ENCODE measurements at regions not wholly inside any gene's neighbourhood (a gene's known extent, or its start where the extent isn't known, plus 50 kb on each side); places are given as distances from the start of the nearest gene placed in this dataset.

DNA sequence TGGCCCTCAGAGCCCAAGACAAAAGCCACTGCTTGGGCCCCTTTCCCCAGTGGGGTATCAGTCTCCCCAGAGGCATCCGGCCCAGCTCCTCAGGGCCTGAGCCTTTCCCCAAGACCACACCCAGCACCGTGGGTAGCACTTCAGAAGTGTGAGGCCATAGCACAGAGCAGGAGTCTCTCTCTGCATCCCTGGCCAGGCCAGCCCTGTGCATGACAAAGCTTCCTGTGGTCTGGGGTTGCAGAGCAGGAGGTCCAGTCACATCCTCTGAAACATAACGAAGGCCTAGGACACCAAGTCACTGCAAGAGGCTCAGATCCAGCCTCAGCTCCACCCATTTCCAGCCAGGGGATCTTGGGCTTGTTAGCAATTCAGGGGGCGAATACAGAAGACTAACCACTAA is 56.8 kb upstream of the ZNF423 start:
- ChIA-PET POLR2A (interaction anchor here (0.6 kb wide), 1 partner anchor 505 kb away, joined by 3 read pairs; no protein-coding TSS in a partner anchor), CTCF (no interaction called here)
- H3K27ac ChIP-seq (ENCODE audit: low read length) = no peak overlapping the region
- DNase-seq (ENCODE audit: low read depth, low spot score) (no peak), ATAC-seq (no peak)
- intact Hi-C loops (cut with micrococcal nuclease; ENCODE audit: unreplicated experiment) (no loop called here), in situ Hi-C loops (cut with HindIII; ENCODE audit: low pct_unique_long_range_greater_than_20kb, low sequenced_read_pairs) (no loop called here)
- H3K4me1 ChIP-seq (ENCODE audit: control insufficient read depth, insufficient read depth, low read length) = no peaks in the 10 kb centered on the region
- TF ChIP-seq SIN3A (IDR thresholded peaks at IDR 0.05; ENCODE audit: borderline replicate concordance, insufficient read depth, low read depth, low read length) (no peak), TCF7L2 (IDR thresholded peaks at IDR 0.05; ENCODE audit: low read depth, low read length) (no peak), POLR2AphosphoS5 (IDR thresholded peaks at IDR 0.05; ENCODE audit: low read depth, low read length) (no peak)
- no peaks in the 10 kb centered on the region; the same call in 1 of the 2 replicates for H3K27me3 ChIP-seq (ENCODE audit: control insufficient read depth, insufficient read depth, low read length)
- no peaks in the 10 kb centered on the region for H3K9me3 ChIP-seq (ENCODE audit: control insufficient read depth, insufficient read depth, low read depth, low read length)
- H3K36me3 ChIP-seq (ENCODE audit: control insufficient read depth, insufficient read depth, low read length) = no peaks in the 10 kb centered on the region
- no TSS peak for BruUV-seq (replicated peaks)
- H3K4me3 ChIP-seq (ENCODE audit: low read depth in 2 of 2, low read length in 2 of 2) = no peak overlapping the region

DNA sequence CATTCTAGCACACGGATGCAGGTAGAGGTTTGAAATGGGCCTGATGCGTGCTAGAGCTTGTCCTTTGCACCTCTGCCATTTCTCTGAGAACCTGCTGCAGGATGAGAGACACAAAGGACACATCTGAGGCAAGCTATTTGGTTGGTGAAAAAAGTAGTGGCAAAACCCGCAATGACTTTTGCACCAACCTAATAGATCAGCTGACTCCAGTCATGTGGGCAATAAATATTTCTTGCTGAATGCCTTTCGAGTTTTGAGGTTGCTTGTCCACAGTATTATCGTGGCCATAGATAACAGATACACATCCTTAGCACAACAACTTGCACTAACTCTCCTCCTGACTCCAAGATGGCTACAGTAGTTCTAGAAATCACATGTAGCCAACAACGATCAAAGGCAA is 57.8 kb upstream of the ZNF423 start:
- intact Hi-C loops (cut with micrococcal nuclease; ENCODE audit: unreplicated experiment) (no loop called here), in situ Hi-C loops (cut with HindIII; ENCODE audit: low pct_unique_long_range_greater_than_20kb, low sequenced_read_pairs) (no loop called here)
- H3K4me3 ChIP-seq (ENCODE audit: low read depth in 2 of 2, low read length in 2 of 2) = no peak overlapping the region
- no peak for TF ChIP-seq TCF7L2 (IDR thresholded peaks at IDR 0.05; ENCODE audit: low read depth, low read length)
- TF ChIP-seq SIN3A (IDR thresholded peaks at IDR 0.05; ENCODE audit: borderline replicate concordance, insufficient read depth, low read depth, low read length) = no peak
- H3K27ac ChIP-seq (ENCODE audit: low read length) = no peak overlapping the region
- POLR2A ChIA-PET = no interaction called here
- no peak for DNase-seq (ENCODE audit: low read depth, low spot score)
- CTCF ChIA-PET = no interaction called here
- ATAC-seq = no peak
- no peaks in the 10 kb centered on the region for H3K36me3 ChIP-seq (ENCODE audit: control insufficient read depth, insufficient read depth, low read length)
- no peaks in the 10 kb centered on the region for H3K9me3 ChIP-seq (ENCODE audit: control insufficient read depth, insufficient read depth, low read depth, low read length)
- BruUV-seq (replicated peaks) = no TSS peak
- no peaks in the 10 kb centered on the region; the same call in 1 of the 2 replicates for H3K27me3 ChIP-seq (ENCODE audit: control insufficient read depth, insufficient read depth, low read length)
- H3K4me1 ChIP-seq (ENCODE audit: control insufficient read depth, insufficient read depth, low read length) = no peaks in the 10 kb centered on the region

DNA sequence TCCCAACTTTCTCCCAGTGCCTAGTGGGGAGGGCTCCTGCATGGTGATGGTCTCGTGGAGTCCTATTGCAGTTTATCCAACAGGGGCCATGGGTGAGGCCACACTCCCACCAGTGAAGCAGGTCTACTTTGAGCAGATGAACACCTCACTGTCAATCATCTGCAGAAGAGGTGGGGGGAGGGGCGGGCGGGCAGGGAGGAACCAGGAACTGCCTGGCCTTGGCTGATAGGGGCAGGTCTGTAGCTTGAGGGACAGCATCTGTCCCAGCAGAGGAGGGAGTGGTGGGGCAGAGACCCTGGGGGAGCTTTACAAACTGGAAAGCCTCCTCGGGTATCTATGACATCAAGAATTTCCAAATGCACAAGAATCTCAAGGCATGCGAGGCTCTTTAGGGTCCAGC is 58.7 kb upstream of the ZNF423 start:
- POLR2A ChIA-PET = no interaction called here
- CTCF ChIA-PET = no interaction called here
- intact Hi-C loops (cut with micrococcal nuclease; ENCODE audit: unreplicated experiment) = no loop called here
- H3K9me3 ChIP-seq (ENCODE audit: control insufficient read depth, insufficient read depth, low read depth, low read length) = no peaks in the 10 kb centered on the region
- H3K4me3 ChIP-seq (ENCODE audit: low read depth in 2 of 2, low read length in 2 of 2) = no peak overlapping the region
- in situ Hi-C loops (cut with HindIII; ENCODE audit: low pct_unique_long_range_greater_than_20kb, low sequenced_read_pairs) = no loop called here
- TF ChIP-seq TCF7L2 (IDR thresholded peaks at IDR 0.05; ENCODE audit: low read depth, low read length) = no peak
- TF ChIP-seq, protein P1, sequence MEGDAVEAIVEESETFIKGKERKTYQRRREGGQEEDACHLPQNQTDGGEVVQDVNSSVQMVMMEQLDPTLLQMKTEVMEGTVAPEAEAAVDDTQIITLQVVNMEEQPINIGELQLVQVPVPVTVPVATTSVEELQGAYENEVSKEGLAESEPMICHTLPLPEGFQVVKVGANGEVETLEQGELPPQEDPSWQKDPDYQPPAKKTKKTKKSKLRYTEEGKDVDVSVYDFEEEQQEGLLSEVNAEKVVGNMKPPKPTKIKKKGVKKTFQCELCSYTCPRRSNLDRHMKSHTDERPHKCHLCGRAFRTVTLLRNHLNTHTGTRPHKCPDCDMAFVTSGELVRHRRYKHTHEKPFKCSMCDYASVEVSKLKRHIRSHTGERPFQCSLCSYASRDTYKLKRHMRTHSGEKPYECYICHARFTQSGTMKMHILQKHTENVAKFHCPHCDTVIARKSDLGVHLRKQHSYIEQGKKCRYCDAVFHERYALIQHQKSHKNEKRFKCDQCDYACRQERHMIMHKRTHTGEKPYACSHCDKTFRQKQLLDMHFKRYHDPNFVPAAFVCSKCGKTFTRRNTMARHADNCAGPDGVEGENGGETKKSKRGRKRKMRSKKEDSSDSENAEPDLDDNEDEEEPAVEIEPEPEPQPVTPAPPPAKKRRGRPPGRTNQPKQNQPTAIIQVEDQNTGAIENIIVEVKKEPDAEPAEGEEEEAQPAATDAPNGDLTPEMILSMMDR (IDR thresholded peaks at IDR 0.05) = no peak
- H3K4me1 ChIP-seq (ENCODE audit: control insufficient read depth, insufficient read depth, low read length) = no peaks in the 10 kb centered on the region
- H3K36me3 ChIP-seq (ENCODE audit: control insufficient read depth, insufficient read depth, low read length) = no peaks in the 10 kb centered on the region
- H3K27ac ChIP-seq (ENCODE audit: low read length) = no peak overlapping the region
- no peak for DNase-seq (ENCODE audit: low read depth, low spot score)
- H3K27me3 ChIP-seq (ENCODE audit: control insufficient read depth, insufficient read depth, low read length) = no peaks in the 10 kb centered on the region; the same call in 1 of the 2 replicates
- BruUV-seq (replicated peaks) = no TSS peak
- ATAC-seq = no peak

DNA sequence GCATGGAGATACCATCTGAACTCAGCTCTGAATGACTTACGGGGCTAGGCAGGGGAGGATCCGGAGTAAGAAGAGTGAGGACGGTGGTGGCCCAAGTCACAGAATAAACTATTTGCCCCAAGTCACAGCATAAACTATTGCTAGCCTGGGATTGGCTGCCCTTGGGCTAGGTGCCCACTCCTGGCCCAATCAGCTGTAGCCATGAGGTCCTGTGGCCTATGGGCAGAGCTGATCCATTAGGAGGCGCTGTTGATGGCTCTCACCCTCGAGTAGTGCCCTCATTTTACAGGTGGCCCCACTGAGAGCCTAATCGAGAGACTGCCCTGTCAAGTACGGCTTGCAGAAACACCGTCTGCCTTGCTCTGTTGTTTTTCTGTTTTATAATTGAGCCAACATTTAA is 62.3 kb upstream of the ZNF423 start:
- ATAC-seq (no peak), DNase-seq (ENCODE audit: low read depth, low spot score) (no peak)
- no TSS peak for BruUV-seq (replicated peaks)
- Histone ChIP-seq H3K4me3 (ENCODE audit: low read depth in 2 of 2, low read length in 2 of 2) (no peak overlapping the region), H3K4me1 (ENCODE audit: control insufficient read depth, insufficient read depth, low read length) (no peaks in the 10 kb centered on the region), H3K9me3 (ENCODE audit: control insufficient read depth, insufficient read depth, low read depth, low read length) (no peaks in the 10 kb centered on the region), H3K27ac (ENCODE audit: low read length) (no peak overlapping the region), H3K27me3 (ENCODE audit: control insufficient read depth, insufficient read depth, low read length) (no peaks in the 10 kb centered on the region; the same call in 1 of the 2 replicates), H3K36me3 (ENCODE audit: control insufficient read depth, insufficient read depth, low read length) (no peaks in the 10 kb centered on the region)
- TF ChIP-seq SIN3A (IDR thresholded peaks at IDR 0.05; ENCODE audit: borderline replicate concordance, insufficient read depth, low read depth, low read length) (no peak), TCF7L2 (IDR thresholded peaks at IDR 0.05; ENCODE audit: low read depth, low read length) (no peak), POLR2AphosphoS5 (IDR thresholded peaks at IDR 0.05; ENCODE audit: low read depth, low read length) (no peak)
- TF ChIP-seq, protein P1 (IDR thresholded peaks at IDR 0.05) = no peak
- TF ChIP-seq, protein P2, sequence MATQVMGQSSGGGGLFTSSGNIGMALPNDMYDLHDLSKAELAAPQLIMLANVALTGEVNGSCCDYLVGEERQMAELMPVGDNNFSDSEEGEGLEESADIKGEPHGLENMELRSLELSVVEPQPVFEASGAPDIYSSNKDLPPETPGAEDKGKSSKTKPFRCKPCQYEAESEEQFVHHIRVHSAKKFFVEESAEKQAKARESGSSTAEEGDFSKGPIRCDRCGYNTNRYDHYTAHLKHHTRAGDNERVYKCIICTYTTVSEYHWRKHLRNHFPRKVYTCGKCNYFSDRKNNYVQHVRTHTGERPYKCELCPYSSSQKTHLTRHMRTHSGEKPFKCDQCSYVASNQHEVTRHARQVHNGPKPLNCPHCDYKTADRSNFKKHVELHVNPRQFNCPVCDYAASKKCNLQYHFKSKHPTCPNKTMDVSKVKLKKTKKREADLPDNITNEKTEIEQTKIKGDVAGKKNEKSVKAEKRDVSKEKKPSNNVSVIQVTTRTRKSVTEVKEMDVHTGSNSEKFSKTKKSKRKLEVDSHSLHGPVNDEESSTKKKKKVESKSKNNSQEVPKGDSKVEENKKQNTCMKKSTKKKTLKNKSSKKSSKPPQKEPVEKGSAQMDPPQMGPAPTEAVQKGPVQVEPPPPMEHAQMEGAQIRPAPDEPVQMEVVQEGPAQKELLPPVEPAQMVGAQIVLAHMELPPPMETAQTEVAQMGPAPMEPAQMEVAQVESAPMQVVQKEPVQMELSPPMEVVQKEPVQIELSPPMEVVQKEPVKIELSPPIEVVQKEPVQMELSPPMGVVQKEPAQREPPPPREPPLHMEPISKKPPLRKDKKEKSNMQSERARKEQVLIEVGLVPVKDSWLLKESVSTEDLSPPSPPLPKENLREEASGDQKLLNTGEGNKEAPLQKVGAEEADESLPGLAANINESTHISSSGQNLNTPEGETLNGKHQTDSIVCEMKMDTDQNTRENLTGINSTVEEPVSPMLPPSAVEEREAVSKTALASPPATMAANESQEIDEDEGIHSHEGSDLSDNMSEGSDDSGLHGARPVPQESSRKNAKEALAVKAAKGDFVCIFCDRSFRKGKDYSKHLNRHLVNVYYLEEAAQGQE (IDR thresholded peaks at IDR 0.05; ENCODE audit: insufficient read depth in 1 of 2, low read depth in 2 of 2, low read length in 1 of 2) = no peak
- intact Hi-C loops (cut with micrococcal nuclease; ENCODE audit: unreplicated experiment) (no loop called here), in situ Hi-C loops (cut with HindIII; ENCODE audit: low pct_unique_long_range_greater_than_20kb, low sequenced_read_pairs) (no loop called here)
- ChIA-PET CTCF (no interaction called here), POLR2A (no interaction called here)
